Lung microvascular endothelial cell (primary cell): ENCODE measurements at regions not wholly inside any gene's neighbourhood (a gene's known extent, or its start where the extent isn't known, plus 50 kb on each side); places are given as distances from the start of the nearest gene placed in this dataset.
"Not testable (repeated sequence)": the region's sequence is repeated elsewhere in the genome, so short reads cannot be mapped to it uniquely, and the experiment has no call there.

Experiments used
- DNase-seq, 2 donors: peaks; one replicate each; pipeline versions ENCODE4 v3.0.0 to v3.0.0-alpha.2; 2010; ENCODE audit warnings: low read depth in 2 of 2

- DNase-seq: not testable (repeated sequence)
These were observed 51.5 kb upstream of the MUC20 start for GRCh38 chr3:195669310-195669709.

DNA sequence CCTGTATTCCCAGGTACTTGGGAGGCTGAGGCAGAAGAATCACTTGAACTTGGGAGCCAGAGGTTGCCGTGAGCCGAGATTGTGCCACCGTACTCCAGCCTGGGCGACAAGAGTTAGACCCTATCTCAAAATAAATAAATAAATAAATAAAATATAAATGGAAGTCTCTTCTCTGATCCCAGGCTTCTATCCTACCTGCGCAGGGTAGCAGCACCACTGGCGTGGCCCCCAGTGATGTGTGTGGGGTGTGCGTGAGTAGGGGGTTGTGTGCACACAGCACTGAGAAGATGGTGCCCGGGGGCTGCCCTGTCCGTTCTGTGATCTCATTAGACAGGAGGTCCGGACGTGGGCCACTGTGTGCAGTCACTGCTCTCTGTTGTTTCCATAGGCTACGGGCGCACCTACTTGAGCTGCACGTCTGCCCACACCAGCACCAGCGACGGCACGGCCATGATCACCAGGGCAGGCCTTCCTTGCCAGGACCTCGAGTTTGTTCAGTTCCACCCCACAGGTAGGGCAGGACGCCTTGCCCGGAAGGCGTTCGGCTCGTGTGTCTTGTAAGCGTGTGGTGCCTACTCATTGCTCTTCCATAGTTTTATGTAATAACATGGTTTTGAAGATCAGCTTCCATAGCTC is 52.5 kb upstream of the MUC20 start:
- DNase-seq: not testable (repeated sequence)

GRCh38 chr3:195665311-195665710 is 55.5 kb upstream of the MUC20 start:
- not testable (repeated sequence) for DNase-seq

- not testable (repeated sequence) for DNase-seq
These were observed 56.6 kb upstream of the MUC20 start for GRCh38 chr3:195664131-195664530.

GRCh38 chr3:195659136-195659533 is 61.6 kb upstream of the MUC20 start:
- not testable (repeated sequence) for DNase-seq

- DNase-seq: not testable (repeated sequence)
These were observed 62.2 kb upstream of the MUC20 start for GRCh38 chr3:195658381-195659135.

DNA sequence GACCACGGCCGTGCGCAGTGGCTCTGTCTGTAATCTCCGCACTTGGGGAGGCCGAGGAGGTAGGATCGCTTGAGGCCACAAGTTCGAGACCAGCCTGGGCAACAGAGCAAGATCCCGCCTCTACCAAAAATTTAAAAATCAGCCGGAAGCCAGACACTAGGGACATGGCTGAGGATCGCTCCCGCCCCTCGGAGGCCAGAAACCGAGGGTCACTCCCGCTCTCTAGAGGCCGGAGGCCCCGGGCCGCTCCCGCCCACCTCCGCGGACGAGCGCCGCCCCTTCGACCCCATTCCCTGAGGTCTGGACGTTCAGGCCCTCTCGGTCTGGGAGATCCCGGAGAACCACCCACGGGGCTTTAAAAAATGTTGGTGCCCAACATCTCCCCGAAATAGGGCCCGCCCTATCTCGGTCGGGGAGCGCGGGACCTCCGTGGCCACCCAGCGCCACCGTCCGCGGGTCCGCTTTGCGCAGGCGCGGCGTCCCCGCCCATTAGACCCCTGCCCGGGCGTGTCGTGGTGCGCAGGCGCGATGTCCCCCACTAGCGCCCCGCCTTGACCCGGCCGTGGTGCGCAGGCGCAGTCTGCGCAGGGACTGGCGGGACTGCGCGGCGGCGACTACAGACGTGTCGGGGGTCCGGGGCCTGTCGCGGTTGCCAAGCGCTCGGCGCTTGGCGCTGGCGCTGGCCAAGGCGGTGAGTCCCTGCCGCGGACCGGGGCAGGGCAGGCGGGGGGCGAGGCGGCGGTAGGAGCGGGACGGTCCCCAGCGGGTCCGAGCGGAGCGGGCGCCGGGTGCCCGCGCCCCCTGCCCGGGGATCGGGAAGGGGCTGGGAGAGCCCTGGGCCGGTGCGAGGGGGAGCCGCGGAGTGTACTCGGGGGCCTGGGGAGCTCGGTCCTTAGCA is 63.1 kb upstream of the MUC20 start:
- peak; percentile 75 to 90 for DNase-seq

DNA sequence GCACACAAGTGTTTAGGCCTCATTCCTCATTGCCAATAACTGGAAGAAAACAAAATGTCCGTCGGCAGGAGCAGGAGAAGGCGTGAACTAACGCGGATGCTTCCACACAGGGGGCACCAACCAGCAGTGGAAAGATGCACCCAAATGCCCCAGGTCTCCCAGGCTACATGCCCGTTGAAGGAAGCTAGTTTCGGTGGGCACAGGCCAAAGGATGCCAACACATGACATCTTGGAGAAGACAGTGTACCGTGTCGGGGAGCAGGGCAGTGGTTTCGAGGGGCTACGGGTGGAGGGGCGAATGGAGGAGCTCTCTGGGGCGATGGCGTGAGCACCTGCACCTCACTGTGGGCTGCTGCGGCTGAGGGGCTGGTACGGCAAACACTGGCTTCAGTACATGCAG is 64.7 kb upstream of the MUC20 start:
- not testable (repeated sequence) for DNase-seq

- not testable (repeated sequence) for DNase-seq
These were observed 66.0 kb upstream of the MUC20 start for GRCh38 chr3:195654746-195655145.

DNA sequence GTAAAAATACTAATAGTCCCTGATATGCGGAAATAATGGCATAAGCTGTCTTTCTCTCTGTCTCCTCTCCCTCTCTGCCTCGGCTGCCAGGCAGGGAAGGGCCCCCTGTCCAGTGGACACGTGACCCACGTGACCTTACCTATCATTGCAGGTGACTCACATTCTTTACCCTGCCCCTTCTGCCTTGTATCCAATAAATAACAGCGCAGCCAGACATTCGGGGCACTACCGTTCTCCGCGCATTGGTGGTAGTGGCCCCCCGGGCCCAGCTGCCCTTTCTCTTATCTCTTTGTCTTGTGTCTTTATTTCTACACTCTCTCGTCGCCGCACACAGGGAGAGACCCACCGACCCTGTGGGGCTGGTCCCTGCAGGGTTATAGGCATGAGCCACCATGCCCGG is 66.6 kb upstream of the MUC20 start:
- not testable (repeated sequence) for DNase-seq

DNA sequence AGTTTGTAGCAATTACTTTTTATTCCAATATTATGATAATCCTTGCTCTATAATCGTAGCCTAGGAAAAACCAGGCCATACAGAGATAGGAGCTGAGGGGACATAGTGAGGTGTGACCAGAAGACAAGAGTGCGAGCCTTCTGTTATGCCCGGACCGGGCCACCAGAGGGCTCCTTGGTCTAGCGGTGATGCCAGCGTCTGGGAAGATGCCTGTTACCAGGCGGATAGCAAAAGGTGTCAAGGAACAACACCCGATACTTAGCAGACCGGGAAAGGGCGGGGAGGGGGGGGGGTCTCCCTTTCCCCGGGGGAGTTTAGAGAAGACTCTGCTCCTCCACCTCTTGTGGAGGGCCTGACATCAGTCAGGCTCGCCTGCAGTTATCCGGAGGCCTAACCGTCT is 67.1 kb upstream of the MUC20 start:
- DNase-seq: peak in 1 of 2 donors; percentile 37

DNA sequence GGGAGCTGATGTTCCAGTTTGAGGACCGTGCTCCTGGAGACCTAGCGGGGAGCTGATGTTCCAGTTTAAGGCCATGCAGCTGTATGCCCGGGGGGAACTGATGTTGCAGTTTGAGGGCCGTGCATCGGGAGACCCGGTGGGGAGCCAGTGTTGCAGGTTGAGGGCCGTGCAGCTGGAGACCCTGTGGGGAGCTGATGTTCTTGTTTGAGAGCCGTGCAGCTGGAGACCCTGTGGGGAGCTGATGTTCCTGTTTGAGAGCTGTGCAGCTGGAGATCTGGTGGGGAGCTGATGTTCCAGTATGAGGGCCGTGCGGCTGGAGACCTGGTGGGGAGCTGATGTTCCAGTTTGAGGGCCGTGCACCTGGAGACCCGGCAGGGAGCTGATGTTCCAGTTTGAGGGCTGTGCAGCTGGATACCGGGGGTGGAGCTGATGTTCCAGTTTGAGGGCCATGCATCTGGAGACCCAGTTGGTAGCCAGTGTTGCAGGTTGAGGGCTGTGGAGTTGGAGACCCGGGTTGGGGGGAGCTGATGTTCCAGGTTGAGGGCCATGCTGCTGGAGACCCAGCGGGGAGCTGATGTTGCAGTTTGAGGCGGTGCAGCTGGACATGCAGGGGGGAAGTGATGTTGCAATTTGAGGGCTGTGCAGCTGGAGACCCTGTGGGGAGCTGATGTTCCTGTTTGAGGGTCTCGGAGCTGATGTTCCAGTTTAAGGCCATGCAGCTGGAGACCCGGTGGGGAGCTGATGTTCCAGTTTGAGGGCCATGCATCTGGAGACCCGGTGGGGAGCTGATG is 64.4 kb upstream of the APOD start:
- DNase-seq: not testable (repeated sequence)

GRCh38 chr3:195645872-195646271 is 62.1 kb upstream of the APOD start:
- DNase-seq: not testable (repeated sequence)

DNA sequence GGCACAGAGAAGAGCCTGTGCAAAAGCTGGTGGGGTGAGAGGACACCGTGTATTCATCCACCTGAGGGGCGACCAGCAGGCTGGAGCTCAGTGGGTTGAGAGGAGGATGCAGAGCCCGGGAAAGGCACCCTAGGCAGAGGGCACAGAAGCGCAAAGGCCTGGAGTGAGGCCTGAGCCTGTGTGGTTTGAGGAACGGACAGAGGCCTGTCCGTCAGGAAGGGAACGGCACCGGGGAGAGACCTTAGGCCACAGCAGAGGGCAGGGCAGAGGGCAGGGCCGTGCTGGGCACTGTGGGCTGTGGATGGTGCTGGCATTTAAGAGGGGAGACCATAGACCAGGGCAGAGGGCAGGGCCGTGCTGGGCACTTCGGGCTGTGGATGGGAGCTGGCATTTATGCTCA is 59.5 kb upstream of the APOD start:
- DNase-seq: not testable (repeated sequence)

DNA sequence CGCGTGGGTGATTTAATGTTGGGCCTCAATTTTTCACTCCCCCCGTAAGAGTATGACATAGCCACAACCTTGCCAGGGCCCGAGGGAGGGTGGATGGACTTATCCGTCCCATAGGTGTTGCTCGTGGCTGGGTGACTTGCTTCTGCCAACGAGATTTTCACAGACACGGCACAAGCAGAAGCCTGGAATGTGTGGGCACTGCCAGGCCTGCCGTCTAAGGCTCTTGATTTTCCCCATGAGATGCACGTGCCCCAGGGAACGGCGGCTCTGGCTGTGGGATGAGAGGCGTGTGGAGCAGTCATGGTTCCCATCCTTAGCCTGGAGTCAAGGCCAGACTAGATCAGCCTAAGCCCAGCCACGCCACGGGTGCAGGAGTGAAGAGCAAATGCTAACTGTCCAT is 58.6 kb upstream of the APOD start:
- DNase-seq: not testable (repeated sequence)

DNA sequence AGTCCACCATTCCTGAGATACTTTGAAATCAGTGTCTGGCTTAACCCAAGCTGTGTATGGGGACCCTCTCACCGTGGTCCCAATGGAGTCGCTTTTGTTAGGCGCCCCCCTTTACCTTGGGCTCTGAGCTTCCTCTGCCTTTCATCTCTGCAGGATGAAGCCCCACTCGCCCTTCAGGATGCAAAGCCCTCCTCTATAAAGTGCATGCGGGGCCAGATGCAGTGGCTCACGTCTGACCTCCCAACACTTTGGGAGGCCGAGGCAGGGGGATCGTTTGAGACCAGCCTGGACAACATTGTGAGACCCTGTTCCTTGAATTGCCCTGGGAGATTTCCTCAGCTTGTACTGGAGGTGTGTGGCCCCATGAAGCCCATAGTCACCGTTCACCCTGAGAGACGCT is 54.7 kb upstream of the APOD start:
- DNase-seq: not testable (repeated sequence)

DNA sequence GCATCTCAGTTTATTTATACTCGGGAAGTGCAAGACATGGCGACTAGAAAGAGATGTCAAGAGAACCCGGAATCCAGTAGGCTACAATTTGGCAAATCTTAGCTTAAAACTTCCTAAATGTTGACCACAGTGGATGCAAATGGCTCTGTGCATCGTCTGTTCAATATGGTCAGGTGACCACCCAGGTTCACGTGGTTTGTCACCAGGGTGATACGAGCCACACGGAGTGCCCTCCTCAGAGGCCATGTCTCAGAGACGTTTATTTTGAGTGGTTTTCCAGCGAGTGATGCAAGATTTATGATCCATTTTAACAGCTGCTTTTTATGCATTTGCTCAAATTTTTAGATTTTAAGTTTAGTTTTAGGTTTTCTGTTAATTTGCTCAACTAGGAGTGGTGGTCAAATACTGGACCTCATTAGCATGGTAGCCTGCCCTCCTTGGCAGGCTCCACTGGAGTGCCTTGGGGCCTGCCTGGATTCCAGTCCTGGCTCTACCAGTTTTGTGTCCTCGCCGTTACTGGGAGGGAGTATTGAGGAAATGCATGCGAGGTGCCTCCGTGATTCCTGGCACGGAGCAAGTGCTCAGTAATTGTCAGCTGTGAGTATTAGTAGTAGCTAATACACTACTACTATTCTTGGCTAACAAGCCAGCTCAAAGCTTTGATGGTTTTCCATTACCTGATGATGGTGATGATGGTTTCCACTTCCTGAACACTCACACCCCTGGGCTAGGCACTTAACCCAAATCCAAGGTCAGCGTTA is 53.9 kb upstream of the APOD start:
- not testable (repeated sequence) for DNase-seq

GRCh38 chr3:195637011-195637410 is 53.3 kb upstream of the APOD start:
- not testable (repeated sequence) for DNase-seq

GRCh38 chr3:195635898-195636685 is 52.4 kb upstream of the APOD start:
- DNase-seq: not testable (repeated sequence)
